PFSK-1 (cell line): ENCODE measurements at regions not wholly inside any gene's neighbourhood (a gene's known extent, or its start where the extent isn't known, plus 50 kb on each side); places are given as distances from the start of the nearest gene placed in this dataset.

Experiments
- FOXP2 ChIP-seq: optimal IDR thresholded peaks from 2 replicates; pipeline ENCODE3; 2011; ENCODE audit warnings: borderline replicate concordance, control low read depth, inconsistent platforms; ENCODE audit not compliant: insufficient read depth; ENCODE audit errors: extremely low read length, extremely low read depth
- POLR2AphosphoS5 ChIP-seq: IDR thresholded peaks from 2 replicates; pipeline ENCODE4 v1.6.1; 2012; ENCODE audit warnings: low read depth, mild to moderate bottlenecking, control low read depth, low read length, moderate library complexity
- SIN3A ChIP-seq: IDR thresholded peaks from 2 replicates; pipeline ENCODE4 v1.6.1; 2012; ENCODE audit warnings: mild to moderate bottlenecking, low read length, moderate library complexity, borderline replicate concordance; ENCODE audit not compliant: insufficient read depth
- TAF1 ChIP-seq: IDR thresholded peaks from 2 replicates; pipeline ENCODE4 v1.6.1; 2012; ENCODE audit warnings: low read length, control low read depth, borderline replicate concordance; ENCODE audit not compliant: insufficient read depth
- TF ChIP-seq, protein P1 (sequence below), 2 experiments: IDR thresholded peaks; 2 replicates each; pipeline versions ENCODE4 v1.6.1 to v1.8.0; 2011 to 2012; ENCODE audit warnings: low read depth in 2 of 2, low read length in 2 of 2, control low read depth in 1 of 2, inconsistent platforms in 1 of 2, mild to moderate bottlenecking in 1 of 2, moderate library complexity in 1 of 2; ENCODE audit not compliant: insufficient read depth in 1 of 2

DNA sequence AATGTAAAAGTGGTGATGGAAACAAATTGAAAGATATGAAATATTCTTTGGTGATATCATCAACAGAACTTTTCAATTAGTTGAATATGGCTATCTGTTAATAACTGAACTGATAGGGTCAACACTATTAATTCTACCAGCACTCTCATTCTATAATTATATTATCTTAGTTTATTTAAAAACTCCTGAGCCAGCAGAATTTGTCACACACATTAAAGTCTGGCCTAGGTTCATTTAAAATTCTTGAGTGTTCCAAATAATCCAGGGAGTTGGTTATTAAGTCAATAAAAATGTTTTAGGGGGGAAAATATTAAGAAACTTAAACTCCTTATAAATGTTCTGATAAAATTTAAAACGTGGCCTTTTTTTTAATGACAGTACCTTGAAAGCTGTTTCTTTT is 189.6 kb upstream of the GRM7 start:
- TF ChIP-seq SIN3A: no peak
- TF ChIP-seq POLR2AphosphoS5: no peak
- TF ChIP-seq TAF1: no peak
- no peak for TF ChIP-seq FOXP2
- TF ChIP-seq, protein P1, sequence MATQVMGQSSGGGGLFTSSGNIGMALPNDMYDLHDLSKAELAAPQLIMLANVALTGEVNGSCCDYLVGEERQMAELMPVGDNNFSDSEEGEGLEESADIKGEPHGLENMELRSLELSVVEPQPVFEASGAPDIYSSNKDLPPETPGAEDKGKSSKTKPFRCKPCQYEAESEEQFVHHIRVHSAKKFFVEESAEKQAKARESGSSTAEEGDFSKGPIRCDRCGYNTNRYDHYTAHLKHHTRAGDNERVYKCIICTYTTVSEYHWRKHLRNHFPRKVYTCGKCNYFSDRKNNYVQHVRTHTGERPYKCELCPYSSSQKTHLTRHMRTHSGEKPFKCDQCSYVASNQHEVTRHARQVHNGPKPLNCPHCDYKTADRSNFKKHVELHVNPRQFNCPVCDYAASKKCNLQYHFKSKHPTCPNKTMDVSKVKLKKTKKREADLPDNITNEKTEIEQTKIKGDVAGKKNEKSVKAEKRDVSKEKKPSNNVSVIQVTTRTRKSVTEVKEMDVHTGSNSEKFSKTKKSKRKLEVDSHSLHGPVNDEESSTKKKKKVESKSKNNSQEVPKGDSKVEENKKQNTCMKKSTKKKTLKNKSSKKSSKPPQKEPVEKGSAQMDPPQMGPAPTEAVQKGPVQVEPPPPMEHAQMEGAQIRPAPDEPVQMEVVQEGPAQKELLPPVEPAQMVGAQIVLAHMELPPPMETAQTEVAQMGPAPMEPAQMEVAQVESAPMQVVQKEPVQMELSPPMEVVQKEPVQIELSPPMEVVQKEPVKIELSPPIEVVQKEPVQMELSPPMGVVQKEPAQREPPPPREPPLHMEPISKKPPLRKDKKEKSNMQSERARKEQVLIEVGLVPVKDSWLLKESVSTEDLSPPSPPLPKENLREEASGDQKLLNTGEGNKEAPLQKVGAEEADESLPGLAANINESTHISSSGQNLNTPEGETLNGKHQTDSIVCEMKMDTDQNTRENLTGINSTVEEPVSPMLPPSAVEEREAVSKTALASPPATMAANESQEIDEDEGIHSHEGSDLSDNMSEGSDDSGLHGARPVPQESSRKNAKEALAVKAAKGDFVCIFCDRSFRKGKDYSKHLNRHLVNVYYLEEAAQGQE (IDR thresholded peaks at IDR 0.05; ENCODE audit: insufficient read depth in 1 of 2, low read depth in 2 of 2, low read length in 2 of 2): no peak

DNA sequence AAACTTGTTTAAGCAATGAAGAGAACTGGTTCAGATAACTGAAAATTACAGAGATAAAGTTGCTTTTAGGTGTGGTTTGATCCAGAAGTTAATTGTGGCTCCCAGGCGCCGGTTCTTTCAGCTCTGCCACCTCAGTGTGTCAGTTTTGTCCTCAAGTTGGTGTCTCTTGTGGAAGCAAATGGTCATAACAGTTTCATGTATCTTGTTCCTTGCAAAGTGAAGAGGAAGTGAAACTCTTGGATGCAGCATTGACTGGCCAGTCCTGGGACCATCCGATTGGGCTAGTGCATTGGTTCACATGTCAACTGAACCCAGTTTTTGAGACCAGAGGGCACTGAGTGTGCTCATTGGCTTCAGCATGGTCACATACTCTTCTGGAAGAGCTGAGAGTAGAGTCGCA is 181.4 kb upstream of the GRM7 start:
- TF ChIP-seq SIN3A (no peak), POLR2AphosphoS5 (no peak), TAF1 (no peak)
- TF ChIP-seq, protein P1 (IDR thresholded peaks at IDR 0.05; ENCODE audit: insufficient read depth in 1 of 2, low read depth in 2 of 2, low read length in 2 of 2): no peak

DNA sequence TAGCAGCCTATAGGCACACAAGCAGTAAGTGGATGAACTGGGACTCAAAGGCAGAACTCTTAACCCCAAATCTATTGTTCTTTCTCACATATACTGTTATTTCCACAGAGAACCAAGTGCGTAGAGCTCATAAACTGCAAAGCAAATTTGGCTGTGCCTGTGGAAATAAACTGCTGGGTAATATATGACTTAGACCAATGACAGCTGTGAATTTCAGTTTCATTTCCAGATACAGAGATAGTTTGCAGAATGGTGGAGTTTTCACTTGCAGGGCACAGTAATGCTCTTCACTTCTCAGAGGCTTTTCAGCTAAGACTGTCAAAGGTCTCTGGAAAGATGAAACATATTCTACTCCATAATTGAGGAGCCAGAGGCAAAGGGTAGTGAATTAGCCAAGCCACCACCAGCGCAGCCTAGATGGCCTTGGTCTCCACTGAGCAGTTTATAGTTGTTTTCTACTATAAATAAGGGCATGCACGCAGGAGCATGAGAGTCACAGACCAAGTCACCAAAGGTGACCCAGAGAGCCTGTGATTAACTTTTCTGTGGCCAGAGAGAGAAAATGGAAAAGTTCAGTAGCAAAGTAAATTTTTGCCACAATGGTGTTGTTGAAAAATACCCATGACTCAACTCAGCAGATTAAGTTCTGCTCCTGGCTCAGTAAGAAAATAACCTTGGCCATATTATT is 180.7 kb upstream of the GRM7 start:
- no peak for TF ChIP-seq FOXP2
- TF ChIP-seq, protein P1 (IDR thresholded peaks at IDR 0.05; ENCODE audit: insufficient read depth in 1 of 2, low read depth in 2 of 2, low read length in 2 of 2): no peak

DNA sequence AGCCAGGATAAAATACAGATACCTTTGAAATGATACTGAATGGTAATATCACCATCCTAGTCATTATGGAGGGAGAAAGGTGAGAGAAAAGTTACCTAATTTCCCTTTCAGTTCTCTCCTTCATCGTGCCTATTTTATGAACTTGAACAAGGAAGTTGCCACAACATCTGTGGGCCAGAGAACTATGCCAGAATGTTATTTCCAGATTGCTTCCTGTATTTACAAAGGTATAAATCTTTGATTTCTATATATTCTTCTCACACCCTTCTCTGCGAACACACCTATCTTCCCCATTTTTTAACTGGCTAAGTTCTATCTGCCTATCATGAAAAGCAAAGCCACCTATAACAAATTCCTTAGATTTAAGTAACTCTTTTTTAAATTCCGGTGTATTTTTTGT is 163.6 kb upstream of the GRM7 start:
- TF ChIP-seq TAF1: no peak
- no peak for TF ChIP-seq FOXP2
- no peak for TF ChIP-seq POLR2AphosphoS5

DNA sequence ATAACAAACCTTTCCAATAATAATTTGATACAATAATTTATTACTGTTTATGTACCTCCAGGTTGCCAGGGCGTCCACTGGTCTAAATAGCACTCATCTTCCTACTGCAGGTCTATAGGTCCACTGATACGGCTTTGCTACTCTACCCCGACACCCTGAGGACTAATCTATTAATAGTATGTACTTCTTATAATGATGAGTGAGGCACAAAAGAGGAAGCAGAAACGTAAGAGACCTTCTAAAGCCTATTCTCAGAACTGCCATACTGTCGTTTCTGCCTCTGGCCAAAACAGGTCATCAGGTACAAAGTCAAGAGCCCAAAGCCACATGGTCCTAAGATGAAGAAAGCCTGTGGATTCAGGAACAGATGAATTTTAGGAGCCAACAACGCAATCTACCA is 163.2 kb upstream of the GRM7 start:
- TF ChIP-seq, protein P1 (IDR thresholded peaks at IDR 0.05; ENCODE audit: insufficient read depth in 1 of 2, low read depth in 2 of 2, low read length in 2 of 2): no peak
- TF ChIP-seq POLR2AphosphoS5 (no peak), TAF1 (no peak), FOXP2 (no peak), SIN3A (no peak)
